Activated T-helper 1 cell treated with anti-CD3 and anti-CD28 coated beads, Interleukin-12 subunit alpha, Interleukin-12 subunit beta, Interleukin-2, Interleukin-4 antibody, amounts not matched to agents 30 ng/mL and 10 ng/mL and 1 ng/mL, durations not matched to agents 14 hours and 24 hours and 36 hours (primary cell): ENCODE measurements at regions not wholly inside any gene's neighbourhood (a gene's known extent, or its start where the extent isn't known, plus 50 kb on each side); places are given as distances from the start of the nearest gene placed in this dataset.

Experiments
- DNase-seq: peaks from one replicate; pipeline ENCODE4 v3.0.0; 2021; ENCODE audit warnings: low spot score
- H3K27ac Mint-ChIP-seq: one replicate; pipeline ENCODE4 v1.8.0; 2021; ENCODE audit warnings: mild to moderate bottlenecking, mixed read lengths
- H3K27me3 Mint-ChIP-seq: one replicate; pipeline ENCODE4 v1.8.0; 2022; ENCODE audit warnings: mild to moderate bottlenecking, moderate library complexity, mixed read lengths; ENCODE audit not compliant: insufficient read depth
- H3K36me3 Mint-ChIP-seq: one replicate; pipeline ENCODE4 v1.8.0; 2021; ENCODE audit warnings: low read depth, mixed read lengths
- H3K4me1 Mint-ChIP-seq: one replicate; pipeline ENCODE4 v1.8.0; 2021; ENCODE audit warnings: low read depth, mixed read lengths
- H3K4me3 Mint-ChIP-seq: one replicate; pipeline ENCODE4 v1.8.0; 2021; ENCODE audit warnings: mild to moderate bottlenecking, moderate library complexity, mixed read lengths
- H3K9me3 Mint-ChIP-seq: one replicate; pipeline ENCODE4 v1.8.0; 2021; ENCODE audit warnings: mixed read lengths
- intact Hi-C: fragments of 100-400 bp; cut with micrococcal nuclease; formaldehyde crosslinking; loops from one replicate; pipeline ENCODE4 v1.15.1; 2024

GRCh38 chr15:95558916-95559315 lies 771.6 kb upstream of the NR2F2 start:
- Mint-ChIP-seq H3K27me3 (no peaks in the 10 kb centered on the region), H3K4me1 (peaks cover 14% of the 10 kb centered on the region), H3K4me3 (no peak overlapping the region), H3K36me3 (no peaks in the 10 kb centered on the region), H3K27ac (no peak overlapping the region), H3K9me3 (no peaks in the 10 kb centered on the region)
- intact Hi-C loops = no loop called here
- DNase-seq = no peak

- H3K9me3 Mint-ChIP-seq = no peaks in the 10 kb centered on the region
- H3K27me3 Mint-ChIP-seq = no peaks in the 10 kb centered on the region
- H3K27ac Mint-ChIP-seq = no peak overlapping the region
- intact Hi-C loops = no loop called here
- peaks cover 14% of the 10 kb centered on the region for H3K4me1 Mint-ChIP-seq
- H3K4me3 Mint-ChIP-seq = no peak overlapping the region
- H3K36me3 Mint-ChIP-seq = no peaks in the 10 kb centered on the region
- DNase-seq = no peak
These were observed 770.6 kb upstream of the NR2F2 start for GRCh38 chr15:95559875-95560394.

- no peaks in the 10 kb centered on the region for H3K9me3 Mint-ChIP-seq
- H3K4me3 Mint-ChIP-seq = no peak overlapping the region
- H3K27me3 Mint-ChIP-seq = no peaks in the 10 kb centered on the region
- no peak overlapping the region for H3K27ac Mint-ChIP-seq
- peaks cover 14% of the 10 kb centered on the region for H3K4me1 Mint-ChIP-seq
- intact Hi-C loops = no loop called here
- DNase-seq = no peak
- no peaks in the 10 kb centered on the region for H3K36me3 Mint-ChIP-seq
These were observed 769.0 kb upstream of the NR2F2 start for GRCh38 chr15:95561463-95561862.

GRCh38 chr15:95563634-95564033 lies 766.9 kb upstream of the NR2F2 start:
- no peak for DNase-seq
- Mint-ChIP-seq H3K4me3 (no peak overlapping the region), H3K9me3 (no peaks in the 10 kb centered on the region), H3K36me3 (no peaks in the 10 kb centered on the region), H3K27me3 (no peaks in the 10 kb centered on the region), H3K27ac (no peak overlapping the region), H3K4me1 (no peaks in the 10 kb centered on the region)
- intact Hi-C loops = no loop called here

- DNase-seq = no peak
- H3K27me3 Mint-ChIP-seq = no peaks in the 10 kb centered on the region
- no peaks in the 10 kb centered on the region for H3K4me1 Mint-ChIP-seq
- H3K4me3 Mint-ChIP-seq = no peak overlapping the region
- intact Hi-C loops = no loop called here
- H3K36me3 Mint-ChIP-seq = no peaks in the 10 kb centered on the region
- H3K9me3 Mint-ChIP-seq = peaks cover 3% of the 10 kb centered on the region
- H3K27ac Mint-ChIP-seq = no peak overlapping the region
These were observed 765.4 kb upstream of the NR2F2 start for GRCh38 chr15:95565016-95565600.

- Mint-ChIP-seq H3K4me1 (no peaks in the 10 kb centered on the region), H3K9me3 (peaks cover 6% of the 10 kb centered on the region), H3K27ac (no peak overlapping the region), H3K4me3 (no peak overlapping the region), H3K36me3 (no peaks in the 10 kb centered on the region), H3K27me3 (no peaks in the 10 kb centered on the region)
- intact Hi-C loops = no loop called here
- no peak for DNase-seq
These were observed 764.8 kb upstream of the NR2F2 start for GRCh38 chr15:95565690-95566089.

- no peak overlapping the region for H3K27ac Mint-ChIP-seq
- no peak for DNase-seq
- intact Hi-C loops = no loop called here
- no peaks in the 10 kb centered on the region for H3K27me3 Mint-ChIP-seq
- H3K4me3 Mint-ChIP-seq = no peak overlapping the region
- no peaks in the 10 kb centered on the region for H3K4me1 Mint-ChIP-seq
- H3K36me3 Mint-ChIP-seq = no peaks in the 10 kb centered on the region
- H3K9me3 Mint-ChIP-seq = peaks cover 8% of the 10 kb centered on the region
These were observed 762.8 kb upstream of the NR2F2 start for GRCh38 chr15:95567686-95568085.

- Mint-ChIP-seq H3K36me3 (no peaks in the 10 kb centered on the region), H3K27me3 (peaks cover 4% of the 10 kb centered on the region), H3K27ac (no peak overlapping the region), H3K4me1 (no peaks in the 10 kb centered on the region), H3K4me3 (no peak overlapping the region), H3K9me3 (peaks cover 10% of the 10 kb centered on the region)
- intact Hi-C loops = no loop called here
- no peak for DNase-seq
These were observed 756.4 kb upstream of the NR2F2 start for GRCh38 chr15:95574053-95574452.

GRCh38 chr15:95577927-95578326 lies 752.6 kb upstream of the NR2F2 start:
- Mint-ChIP-seq H3K4me1 (no peaks in the 10 kb centered on the region), H3K27me3 (peaks cover 4% of the 10 kb centered on the region), H3K27ac (no peak overlapping the region), H3K4me3 (no peak overlapping the region), H3K36me3 (no peaks in the 10 kb centered on the region), H3K9me3 (no peaks in the 10 kb centered on the region)
- no peak for DNase-seq
- intact Hi-C loops = no loop called here

- DNase-seq = no peak
- Mint-ChIP-seq H3K4me1 (no peaks in the 10 kb centered on the region), H3K27ac (no peak overlapping the region), H3K27me3 (no peaks in the 10 kb centered on the region), H3K36me3 (no peaks in the 10 kb centered on the region), H3K9me3 (no peaks in the 10 kb centered on the region), H3K4me3 (no peak overlapping the region)
- intact Hi-C loops = no loop called here
These were observed 750.4 kb upstream of the NR2F2 start for GRCh38 chr15:95580121-95580520.

GRCh38 chr15:95581595-95581994 lies 748.9 kb upstream of the NR2F2 start:
- Mint-ChIP-seq H3K4me1 (no peaks in the 10 kb centered on the region), H3K27ac (no peak overlapping the region), H3K4me3 (no peak overlapping the region), H3K27me3 (no peaks in the 10 kb centered on the region), H3K36me3 (no peaks in the 10 kb centered on the region), H3K9me3 (no peaks in the 10 kb centered on the region)
- DNase-seq = no peak
- intact Hi-C loops = no loop called here

GRCh38 chr15:95584088-95584487 lies 746.4 kb upstream of the NR2F2 start:
- Mint-ChIP-seq H3K27ac (no peak overlapping the region), H3K4me3 (no peak overlapping the region), H3K27me3 (no peaks in the 10 kb centered on the region), H3K4me1 (no peaks in the 10 kb centered on the region), H3K36me3 (no peaks in the 10 kb centered on the region), H3K9me3 (no peaks in the 10 kb centered on the region)
- intact Hi-C loops = no loop called here
- DNase-seq = no peak

- no peaks in the 10 kb centered on the region for H3K9me3 Mint-ChIP-seq
These were observed 742.4 kb upstream of the NR2F2 start for GRCh38 chr15:95588056-95588455.

GRCh38 chr15:95590533-95591044 lies 739.9 kb upstream of the NR2F2 start:
- Mint-ChIP-seq H3K27ac (no peak overlapping the region), H3K36me3 (no peaks in the 10 kb centered on the region), H3K4me1 (no peaks in the 10 kb centered on the region), H3K4me3 (no peak overlapping the region), H3K27me3 (no peaks in the 10 kb centered on the region), H3K9me3 (no peaks in the 10 kb centered on the region)
- DNase-seq = no peak
- intact Hi-C loops = no loop called here

More at GRCh38 chr15:95588056-95588455, 742.4 kb upstream of the NR2F2 start:
- no peaks in the 10 kb centered on the region for H3K4me1 Mint-ChIP-seq
- H3K4me3 Mint-ChIP-seq = no peak overlapping the region
- H3K27me3 Mint-ChIP-seq = no peaks in the 10 kb centered on the region
- no peak for DNase-seq
- H3K27ac Mint-ChIP-seq = no peak overlapping the region
- intact Hi-C loops = no loop called here
- H3K36me3 Mint-ChIP-seq = no peaks in the 10 kb centered on the region
